ENCODE measurements at regions not wholly inside any gene's neighbourhood (a gene's known extent, or its start where the extent isn't known, plus 50 kb on each side); places are given as distances from the start of the nearest gene placed in this dataset.

DNA sequence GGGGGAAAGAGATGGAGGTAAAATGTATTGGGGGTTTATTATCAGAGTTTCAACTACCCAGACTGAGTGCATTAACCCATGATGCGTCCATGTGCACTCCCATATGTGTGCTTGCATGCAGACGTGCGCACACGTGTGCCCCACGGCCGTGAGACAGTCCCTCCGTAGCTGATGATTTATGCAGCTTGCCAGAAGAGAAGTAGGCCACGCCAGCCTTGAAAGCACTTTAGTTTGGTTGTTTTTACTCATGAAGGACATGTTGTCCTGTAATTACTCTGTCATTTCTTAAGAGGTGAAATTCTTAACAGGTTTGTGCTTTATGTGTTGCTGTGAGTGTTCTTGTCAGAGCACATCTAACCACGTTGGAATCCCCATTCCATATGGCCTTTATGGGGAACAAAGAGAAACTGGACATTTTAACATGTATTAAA lies 467.8 kb downstream of the LMO4 start:
- TF ChIP-seq, protein P1, sequence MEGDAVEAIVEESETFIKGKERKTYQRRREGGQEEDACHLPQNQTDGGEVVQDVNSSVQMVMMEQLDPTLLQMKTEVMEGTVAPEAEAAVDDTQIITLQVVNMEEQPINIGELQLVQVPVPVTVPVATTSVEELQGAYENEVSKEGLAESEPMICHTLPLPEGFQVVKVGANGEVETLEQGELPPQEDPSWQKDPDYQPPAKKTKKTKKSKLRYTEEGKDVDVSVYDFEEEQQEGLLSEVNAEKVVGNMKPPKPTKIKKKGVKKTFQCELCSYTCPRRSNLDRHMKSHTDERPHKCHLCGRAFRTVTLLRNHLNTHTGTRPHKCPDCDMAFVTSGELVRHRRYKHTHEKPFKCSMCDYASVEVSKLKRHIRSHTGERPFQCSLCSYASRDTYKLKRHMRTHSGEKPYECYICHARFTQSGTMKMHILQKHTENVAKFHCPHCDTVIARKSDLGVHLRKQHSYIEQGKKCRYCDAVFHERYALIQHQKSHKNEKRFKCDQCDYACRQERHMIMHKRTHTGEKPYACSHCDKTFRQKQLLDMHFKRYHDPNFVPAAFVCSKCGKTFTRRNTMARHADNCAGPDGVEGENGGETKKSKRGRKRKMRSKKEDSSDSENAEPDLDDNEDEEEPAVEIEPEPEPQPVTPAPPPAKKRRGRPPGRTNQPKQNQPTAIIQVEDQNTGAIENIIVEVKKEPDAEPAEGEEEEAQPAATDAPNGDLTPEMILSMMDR (IDR thresholded peaks at IDR 0.05; ENCODE audit: insufficient read depth, low read length), result no peak
- no peak for TF ChIP-seq REST (IDR thresholded peaks at IDR 0.05; ENCODE audit: insufficient replicate concordance, low read depth)
- TF ChIP-seq SPI1 (IDR thresholded peaks at IDR 0.05; ENCODE audit: borderline replicate concordance, low read depth), result no peak

Data from HL-60 (cell line).